GM21528 (cell line): ENCODE measurements at regions not wholly inside any gene's neighbourhood (a gene's known extent, or its start where the extent isn't known, plus 50 kb on each side); places are given as distances from the start of the nearest gene placed in this dataset.

Experiments used
- ATAC-seq: cut with Tn5 transposase; IDR thresholded peaks from one replicate; pipeline ENCODE4 v1.9.1; 2021; ENCODE audit warnings: mild to moderate bottlenecking, moderate library complexity; ENCODE audit not compliant: unreplicated experiment, low FRiP score

DNA sequence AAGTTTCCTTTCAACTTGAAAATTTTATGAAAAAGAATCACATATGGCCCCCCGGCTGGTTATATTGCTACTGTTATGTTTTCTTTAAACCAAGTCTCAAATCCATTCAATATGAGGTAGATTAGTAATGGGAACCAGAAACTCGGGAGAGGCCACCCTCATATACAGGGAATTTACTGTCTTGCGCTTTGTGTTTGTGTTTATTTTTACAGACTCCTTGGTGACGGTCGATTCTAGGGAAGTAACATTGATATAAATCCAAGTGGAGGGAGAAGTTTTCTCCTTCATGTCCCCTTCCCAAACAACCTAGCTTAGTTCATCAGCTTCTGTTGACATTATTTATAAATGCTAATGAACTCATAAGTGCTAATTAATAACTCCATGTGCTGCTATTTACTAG, 163.5 kb upstream of the LMO4 start:
- no peak for ATAC-seq

DNA sequence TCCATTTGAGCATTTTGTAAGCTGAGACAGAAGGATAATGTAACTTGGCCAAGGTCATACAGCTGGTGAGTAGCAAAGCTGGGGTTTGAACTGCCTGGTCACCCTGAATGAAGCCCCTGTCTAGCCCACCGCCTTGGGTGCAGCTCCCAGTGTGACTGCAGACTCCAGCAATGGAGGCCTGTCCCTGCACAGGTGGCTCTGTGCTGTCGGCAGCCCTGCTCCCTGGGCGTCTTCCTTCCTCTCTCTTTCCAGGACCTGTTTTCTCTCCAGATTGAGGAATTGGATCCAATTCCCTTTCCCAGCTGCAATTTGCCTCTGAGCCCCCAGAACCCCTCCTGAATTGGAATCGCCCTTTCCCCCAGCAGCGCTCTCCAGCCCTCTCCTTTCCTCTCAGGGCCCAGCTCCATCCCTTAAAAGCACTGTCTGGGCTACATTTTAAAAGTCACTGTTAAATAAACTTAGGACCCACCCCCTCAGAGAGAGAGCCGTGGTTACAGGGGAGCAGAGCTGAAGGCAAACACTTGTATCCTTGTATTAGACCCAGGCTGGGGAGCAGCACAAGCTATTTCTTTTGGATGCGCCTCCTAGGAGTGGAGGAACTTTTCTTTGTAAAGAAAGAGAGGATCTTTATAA, 161.4 kb upstream of the LMO4 start:
- ATAC-seq: no peak

DNA sequence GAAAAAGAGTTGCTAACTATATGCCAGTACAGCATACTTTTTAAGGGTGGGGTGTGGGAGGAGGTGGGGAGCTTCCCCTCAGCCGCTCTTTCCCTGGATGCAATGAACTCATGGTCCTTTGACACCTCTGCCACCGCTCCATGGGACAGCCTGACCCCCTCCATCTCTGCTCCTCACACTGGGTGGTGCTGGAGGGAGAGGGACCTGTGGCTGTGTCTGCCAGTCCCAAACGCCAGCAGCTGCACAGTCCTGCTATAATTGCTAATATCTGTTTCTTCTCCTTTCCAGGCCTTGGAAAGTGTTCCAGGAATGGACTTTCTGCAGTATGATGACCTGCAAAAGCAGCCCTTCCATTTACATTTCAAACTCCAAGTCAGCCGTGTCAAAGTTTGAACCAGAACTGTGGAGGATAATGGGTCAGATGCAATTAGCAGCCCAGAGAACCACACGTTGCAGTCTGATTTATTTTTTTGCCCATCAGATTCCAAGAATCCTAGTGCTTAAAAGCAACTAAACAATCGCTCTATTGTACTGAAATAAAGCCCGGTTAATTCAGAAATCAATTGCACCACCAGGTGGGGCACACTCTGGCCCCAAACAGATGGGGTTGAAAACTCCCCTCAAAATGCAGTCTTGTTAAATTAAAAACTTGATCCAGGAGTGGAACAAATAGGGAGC, 160.7 kb upstream of the LMO4 start:
- ATAC-seq: no peak

DNA sequence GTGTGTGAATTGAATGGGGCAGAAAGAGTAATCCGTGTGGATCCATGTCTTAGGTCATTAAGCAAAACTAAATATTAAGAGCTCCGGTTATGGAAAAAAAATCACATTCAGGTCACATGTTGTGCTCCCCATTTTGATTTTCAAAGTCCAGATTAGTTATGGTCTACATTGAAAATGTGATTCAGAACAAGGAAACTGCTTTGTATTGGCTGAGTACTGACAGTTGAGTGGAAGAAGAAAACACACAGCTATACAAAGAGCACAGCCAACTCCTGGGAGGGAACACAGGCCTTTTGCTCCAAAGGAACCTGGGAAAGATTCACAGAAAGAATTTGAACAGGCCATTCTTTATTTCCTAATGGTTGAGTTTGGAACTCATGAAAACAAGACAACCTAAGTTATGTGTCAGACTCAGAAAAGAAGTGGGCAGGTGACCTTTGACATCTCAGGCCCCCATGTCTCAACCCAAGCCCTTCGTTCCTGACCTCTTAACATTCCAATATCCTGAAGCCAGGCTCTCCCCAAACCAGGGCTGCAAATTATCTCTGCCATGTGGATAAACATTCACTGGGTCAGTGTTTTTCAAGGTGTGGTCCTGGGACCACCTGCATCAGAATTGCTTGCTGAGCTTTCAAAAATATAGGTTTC, 159.3 kb upstream of the LMO4 start:
- ATAC-seq: no peak

DNA sequence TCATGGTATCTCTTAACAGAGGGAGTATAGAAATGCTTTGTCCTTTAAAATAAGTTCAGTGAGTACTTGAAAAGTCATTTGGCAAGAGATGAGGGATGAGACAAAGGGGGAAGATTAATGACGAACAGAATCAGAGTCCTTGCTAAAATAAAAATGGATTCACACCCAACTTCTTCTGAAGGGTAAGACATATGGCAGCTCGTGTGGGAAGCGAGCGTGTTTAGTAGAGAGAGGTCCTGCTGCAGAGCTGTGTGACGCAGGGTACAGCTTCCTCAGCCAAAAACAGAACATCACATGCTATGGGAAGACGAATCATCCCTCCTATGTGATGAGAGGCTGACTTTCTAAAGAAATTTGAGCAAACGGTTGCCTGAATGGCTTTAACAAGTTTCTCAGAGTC, 158.5 kb upstream of the LMO4 start:
- no peak for ATAC-seq

DNA sequence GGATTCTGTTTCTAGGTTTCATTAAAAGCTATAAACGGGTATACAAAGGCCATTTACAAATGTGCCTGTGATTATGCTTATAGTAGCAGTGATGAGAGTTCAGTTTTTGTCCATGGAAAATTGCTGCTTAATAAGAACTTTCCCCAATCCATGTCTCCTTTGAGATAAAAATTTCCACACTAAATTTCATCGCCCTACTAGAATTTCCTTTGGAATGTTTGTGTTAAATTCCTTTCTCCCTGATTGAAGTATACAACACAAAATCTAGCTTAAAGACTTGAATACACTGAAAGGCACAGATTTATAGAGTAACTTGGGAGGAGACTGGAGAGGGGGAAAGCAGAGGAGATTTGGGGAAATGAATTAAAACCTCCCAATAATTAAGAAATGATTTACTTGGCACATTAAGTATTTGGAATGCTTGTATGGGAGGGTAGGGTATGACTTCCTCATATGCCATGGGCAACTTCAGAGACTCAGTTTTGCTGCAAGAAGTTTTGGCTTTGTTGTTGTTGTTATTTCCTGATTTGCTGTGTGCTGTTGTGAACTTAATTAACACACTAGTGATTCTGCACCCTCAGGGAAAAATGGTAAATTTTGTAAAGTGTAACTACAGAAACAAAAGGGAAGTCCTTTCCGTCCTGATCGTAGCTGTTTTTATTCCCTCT, 157.6 kb upstream of the LMO4 start:
- ATAC-seq: no peak

DNA sequence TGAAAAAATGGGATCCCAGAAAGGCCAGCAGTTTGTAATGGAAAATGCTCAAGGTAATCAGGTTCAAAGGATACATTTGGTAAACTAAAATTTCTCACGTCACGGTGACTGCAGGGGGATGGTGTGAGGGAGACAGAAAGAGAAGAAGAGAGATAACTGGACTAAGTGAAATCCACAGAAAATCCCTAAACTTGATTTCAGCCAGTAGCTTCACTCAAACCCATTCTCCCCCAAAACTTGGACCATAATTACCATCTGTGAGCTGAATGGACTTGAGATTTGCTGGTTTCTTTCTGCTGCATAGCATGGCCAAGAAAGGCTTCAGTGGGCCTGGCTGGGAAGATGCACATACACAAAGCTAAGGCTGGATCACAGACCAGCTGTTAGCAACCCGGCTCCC, 155.4 kb upstream of the LMO4 start:
- ATAC-seq: no peak

DNA sequence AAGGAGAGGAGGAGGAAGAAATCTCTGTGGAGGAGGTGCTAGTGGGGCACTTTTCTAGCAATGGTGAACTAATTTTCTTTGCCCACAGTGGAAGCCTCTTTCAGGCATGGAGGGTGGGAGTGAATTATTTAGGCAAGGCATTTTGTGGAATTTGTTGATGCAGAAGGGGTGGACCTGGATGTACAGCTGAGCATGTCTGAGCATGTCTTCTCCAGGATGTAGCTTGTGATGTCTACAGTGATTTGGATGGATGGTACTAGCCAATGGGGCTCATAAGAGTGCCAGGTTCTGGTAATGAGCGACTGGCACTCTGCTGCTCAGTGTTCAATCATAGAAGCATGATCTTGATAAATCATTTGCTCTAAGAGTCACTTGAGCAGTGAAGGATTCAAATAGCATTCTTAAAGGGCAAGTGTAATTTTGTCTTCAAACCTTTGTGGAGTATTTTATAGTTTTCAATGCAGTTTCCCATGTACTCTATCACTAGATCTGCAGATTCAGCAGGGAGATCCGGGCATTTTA, 153.9 kb upstream of the LMO4 start:
- no peak for ATAC-seq

DNA sequence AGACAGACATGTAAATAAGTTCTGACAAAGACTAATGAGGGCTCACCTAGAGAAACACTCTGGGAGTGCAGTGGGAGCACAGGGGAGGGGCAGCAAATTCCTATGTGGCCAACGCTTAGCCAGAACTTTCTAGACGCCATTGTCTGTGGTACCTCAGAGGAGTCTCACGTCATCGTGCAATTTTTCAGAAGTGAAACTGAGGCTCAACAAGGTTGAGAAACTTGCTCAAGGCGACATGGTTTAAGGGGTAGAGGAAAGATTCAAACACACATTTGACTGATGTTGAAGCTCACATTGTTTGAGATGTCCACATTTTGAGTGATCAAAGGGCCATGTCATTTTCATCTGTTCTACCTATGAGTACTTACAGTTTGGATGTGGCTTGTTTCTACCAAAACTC, 152.6 kb upstream of the LMO4 start:
- no peak for ATAC-seq

DNA sequence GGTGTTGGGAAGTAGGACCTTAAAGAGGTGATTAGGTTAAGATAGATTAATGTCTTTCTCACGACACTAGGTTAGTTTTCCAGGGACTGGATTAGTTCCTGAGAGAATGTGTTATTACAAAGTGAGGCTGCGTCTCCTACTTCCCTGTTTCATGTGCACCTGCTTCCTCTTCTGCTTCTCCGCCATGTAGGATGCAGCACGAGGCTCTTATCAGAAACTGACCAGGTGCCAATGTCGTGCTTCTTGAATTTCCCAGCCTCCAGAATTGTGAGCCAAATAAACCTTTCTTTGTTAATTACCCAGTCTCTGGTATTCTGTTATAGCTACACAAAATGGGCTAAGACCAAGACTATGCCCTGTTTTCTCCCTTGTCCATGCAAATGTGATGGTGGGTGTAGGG, 152.2 kb upstream of the LMO4 start:
- ATAC-seq: no peak

DNA sequence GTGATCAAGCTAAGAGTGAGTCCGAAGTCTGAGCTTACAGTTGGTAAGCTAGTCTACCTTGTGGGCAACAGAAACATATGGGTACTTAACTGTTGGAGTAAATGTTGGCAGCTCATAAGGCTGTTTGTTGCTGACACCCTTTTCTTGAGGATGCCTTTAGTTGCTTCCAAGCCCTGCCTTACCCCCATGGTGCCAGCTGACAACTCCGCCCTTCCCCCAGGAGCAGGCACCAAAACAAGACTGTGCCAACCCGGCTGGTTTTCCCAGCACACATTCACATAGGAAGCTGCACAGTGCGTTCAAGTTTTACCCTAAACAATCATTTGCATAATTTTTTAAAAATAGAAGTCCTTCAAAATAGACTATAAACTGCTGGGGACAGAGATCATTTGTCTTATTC, 150.2 kb upstream of the LMO4 start:
- no peak for ATAC-seq

DNA sequence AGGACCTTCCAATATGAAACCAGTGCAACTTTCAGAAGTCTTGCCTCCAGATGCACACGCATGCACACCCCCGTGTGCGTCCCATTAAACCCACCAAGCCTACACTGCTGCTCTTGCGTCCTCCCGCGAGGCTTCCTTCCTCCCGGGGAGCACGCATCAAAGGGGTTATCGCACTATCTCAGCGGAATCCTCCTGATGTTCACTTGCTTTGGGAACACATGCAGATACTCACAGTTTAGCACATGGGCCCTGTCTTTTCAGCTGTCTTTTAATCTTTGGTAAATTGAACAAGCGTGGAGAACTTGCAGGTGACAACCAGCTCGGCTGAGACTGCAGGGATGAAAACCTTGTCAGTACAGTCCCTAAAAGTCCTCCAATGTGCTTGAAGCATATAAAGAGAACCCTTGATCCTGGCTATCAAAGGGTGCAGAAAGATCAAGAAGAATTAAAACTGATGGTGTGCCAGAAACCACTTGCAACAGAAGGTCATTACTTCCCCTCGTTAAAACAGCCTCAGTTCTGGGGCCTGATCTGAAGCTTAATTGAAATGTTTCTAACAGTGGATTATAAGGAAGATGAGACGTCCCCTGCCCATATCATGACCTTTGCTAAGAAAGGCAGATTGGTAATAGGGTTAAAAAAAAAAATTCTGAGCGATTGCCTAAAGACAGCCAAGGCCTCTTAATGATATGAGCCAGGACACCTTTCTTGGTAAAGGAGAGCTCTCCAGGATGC, 149.4 kb upstream of the LMO4 start:
- no peak for ATAC-seq

DNA sequence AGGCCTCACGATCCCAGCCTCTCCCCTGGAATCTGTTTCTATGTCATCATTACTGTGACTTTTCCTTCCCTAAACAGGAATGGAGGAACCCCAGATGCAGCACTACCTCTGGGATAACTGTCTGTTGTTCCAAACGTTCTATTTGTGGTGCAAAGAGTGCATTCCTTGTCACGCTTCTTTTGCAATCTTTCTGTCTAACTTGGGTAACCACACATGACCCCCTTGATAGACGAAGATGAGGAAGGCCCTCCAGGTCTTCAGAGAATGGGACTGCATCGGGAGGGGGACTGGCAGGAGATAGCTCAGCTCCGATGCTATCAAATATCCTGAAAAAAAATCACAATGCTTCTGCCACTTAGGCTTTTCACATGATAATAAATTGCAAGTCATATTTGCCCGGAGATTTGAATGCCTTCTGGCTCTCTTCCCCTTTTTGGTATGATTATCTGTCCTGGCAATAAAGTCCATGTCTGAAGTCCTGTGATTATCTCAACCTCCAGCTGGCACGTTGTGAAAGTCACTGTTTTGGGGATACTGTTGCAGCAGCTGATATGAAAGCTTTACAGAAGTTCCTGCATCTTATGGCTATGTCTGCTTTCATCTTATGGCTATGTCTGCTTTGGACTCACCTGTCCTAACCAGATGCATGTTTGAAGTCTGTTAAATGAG, 148.7 kb upstream of the LMO4 start:
- no peak for ATAC-seq

DNA sequence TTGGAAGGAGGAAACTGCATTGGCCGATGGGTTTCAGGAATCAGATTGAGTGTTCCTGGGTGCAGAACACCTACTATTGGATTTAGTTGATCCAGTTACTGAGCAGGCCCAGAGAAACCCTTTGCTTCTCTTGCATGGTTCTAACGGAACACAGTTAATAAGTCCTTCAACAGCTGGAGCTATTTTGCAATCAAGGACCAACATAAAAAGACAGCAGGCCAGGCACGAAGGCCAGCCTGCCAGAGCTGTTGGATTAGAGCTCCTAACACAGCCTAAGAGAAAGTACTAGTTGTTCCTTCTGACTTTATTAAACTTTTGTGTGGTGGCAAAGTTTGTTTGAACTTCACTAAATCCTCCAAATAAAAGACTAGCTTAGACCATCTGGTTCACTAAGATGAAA, 148.0 kb upstream of the LMO4 start:
- ATAC-seq: no peak

DNA sequence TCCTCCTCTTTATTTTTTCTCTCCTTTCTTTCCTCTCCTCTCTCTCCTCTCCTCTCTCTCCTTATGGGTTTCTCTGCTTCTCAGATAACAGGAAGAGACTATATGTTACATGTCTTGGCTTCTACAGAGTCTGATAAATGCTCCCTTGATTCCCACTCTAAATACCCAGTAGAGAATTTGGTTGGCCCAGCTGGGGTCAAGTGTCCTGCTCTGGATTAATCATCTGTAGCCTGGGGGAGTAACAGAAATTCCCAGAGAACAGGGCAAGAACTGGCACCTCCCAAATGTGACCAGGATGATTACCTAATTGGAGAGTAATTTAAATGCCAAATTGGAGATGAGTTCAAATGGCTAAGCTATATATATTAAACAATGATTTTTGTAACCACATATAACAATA, 146.1 kb upstream of the LMO4 start:
- ATAC-seq: no peak

DNA sequence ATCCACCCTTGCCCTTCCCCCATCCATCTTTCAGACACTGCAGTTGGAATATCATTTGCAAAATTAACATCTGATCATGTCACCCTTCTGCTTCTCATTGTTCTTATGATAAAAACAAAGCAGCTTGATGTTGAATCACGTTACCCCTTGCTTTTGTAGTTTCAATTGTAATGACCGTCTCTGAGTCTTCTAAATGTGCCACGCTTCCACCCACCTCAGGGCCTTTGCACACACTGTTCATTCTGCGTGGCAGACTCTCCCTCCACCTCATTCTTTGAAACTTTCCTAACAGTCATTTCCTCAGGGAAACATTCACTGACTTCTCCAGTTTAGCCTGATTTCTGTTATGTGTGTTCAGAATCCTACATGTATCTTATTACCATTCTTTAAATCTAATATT, 143.6 kb upstream of the LMO4 start:
- ATAC-seq: no peak

DNA sequence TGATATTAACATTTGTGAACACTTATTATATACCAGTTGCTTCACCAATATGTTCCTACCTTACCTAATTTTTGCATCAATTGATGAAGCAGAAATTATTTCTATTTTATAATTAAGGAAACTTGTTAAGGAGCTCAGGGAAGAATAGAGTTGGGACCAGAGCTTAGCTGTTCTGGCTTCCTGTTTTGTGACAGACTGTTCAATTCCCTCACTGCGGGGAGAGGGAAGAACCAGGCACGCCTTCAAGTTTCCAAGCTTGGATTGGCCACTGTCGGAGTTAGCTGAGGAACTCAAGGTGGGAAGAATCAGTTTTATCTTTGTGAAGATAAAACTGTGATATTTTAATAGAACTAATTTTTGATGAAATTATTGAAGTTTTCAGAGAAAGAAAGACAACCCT, 142.3 kb upstream of the LMO4 start:
- ATAC-seq: no peak

DNA sequence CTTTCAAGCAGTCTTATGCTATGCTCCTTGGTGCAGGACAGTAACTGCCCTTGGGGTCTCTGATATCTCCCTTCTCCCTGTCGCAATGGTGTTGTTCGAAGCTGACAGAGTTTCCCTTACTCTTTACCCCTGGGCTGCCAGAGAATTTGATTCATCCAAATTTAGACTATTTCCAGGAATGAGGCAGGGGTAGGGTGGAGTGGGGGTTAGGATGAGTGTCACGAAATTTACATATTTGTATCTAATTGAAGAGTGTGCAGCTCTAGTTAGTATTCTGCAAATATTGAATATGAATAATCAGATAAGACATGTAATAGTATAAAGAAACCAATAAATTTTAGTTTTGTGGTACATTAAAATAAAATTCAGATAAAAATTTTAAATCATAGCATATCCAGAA, 140.0 kb upstream of the LMO4 start:
- ATAC-seq: no peak

DNA sequence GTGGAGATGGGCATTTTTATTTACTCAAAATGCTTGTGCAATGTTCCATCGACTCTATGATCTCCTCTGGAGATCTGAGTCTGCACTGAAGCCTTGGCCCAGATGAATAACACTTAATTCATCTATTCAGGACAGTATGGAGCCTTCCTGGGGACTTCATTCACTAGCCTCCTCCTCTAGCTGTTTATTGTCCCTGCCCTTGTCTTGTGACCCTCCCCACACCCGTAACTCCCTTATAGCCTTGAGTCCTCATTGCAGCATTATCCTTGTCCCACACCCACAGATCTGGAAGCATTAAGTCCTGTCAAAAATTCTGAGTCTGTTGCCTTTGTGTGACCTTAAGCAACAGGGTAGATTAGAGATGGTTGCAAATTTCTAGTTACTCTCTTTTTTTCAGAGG, 138.3 kb upstream of the LMO4 start:
- no peak for ATAC-seq

DNA sequence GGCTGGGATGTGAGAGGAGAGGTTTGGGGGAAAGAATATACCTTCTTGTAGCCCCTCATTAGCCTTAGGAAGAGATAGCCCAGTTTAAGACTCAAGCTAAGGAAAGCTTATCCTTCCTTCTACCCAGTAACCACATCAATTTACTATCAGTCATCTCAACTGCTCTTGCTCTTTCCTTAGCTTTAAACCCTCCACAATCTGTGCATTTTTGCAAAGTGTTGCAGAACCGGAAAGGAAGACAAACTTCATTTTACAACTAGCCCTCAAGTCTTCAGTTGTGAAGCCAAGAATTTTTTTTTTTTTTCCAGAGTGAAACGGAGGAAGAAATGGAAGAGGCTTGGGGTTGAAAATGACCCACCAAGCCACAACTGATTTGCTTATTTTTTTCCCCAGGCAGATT, 137.0 kb upstream of the LMO4 start:
- ATAC-seq: no peak
